ENCODE measurements at regions not wholly inside any gene's neighbourhood (a gene's known extent, or its start where the extent isn't known, plus 50 kb on each side); places are given as distances from the start of the nearest gene placed in this dataset.

- no peak overlapping the region for H3K27ac Mint-ChIP-seq
- no peak overlapping the region for H3K4me3 Mint-ChIP-seq (ENCODE audit: low read depth)
- no peaks in the 10 kb centered on the region for H3K9me3 Mint-ChIP-seq
- no peaks in the 10 kb centered on the region for H3K27me3 Mint-ChIP-seq (ENCODE audit: low read depth)
- DNase-seq (ENCODE audit: low spot score) = no peak
- intact Hi-C loops (cut with micrococcal nuclease) = no loop called here
- no peaks in the 10 kb centered on the region for H3K36me3 Mint-ChIP-seq (ENCODE audit: low read depth)
- H3K4me1 Mint-ChIP-seq (ENCODE audit: low read depth) = no peaks in the 10 kb centered on the region
Observed at GRCh38 chrY:7769790-7770375, 858.3 kb upstream of the AMELY start.

- Mint-ChIP-seq H3K4me3 (ENCODE audit: low read depth) (no peak overlapping the region), H3K4me1 (ENCODE audit: low read depth) (no peaks in the 10 kb centered on the region), H3K36me3 (ENCODE audit: low read depth) (no peaks in the 10 kb centered on the region), H3K27ac (no peak overlapping the region), H3K27me3 (ENCODE audit: low read depth) (no peaks in the 10 kb centered on the region), H3K9me3 (no peaks in the 10 kb centered on the region)
- intact Hi-C loops (cut with micrococcal nuclease) = no loop called here
- DNase-seq (ENCODE audit: low spot score) = no peak
Observed at GRCh38 chrY:7768901-7769300, 857.3 kb upstream of the AMELY start.

GRCh38 chrY:7753711-7754110, 842.2 kb upstream of the AMELY start:
- Mint-ChIP-seq H3K27me3 (ENCODE audit: low read depth) (no peaks in the 10 kb centered on the region), H3K27ac (no peak overlapping the region)
- DNase-seq (ENCODE audit: low spot score) = no peak

GRCh38 chrY:7746781-7747180, 835.2 kb upstream of the AMELY start:
- Mint-ChIP-seq H3K36me3 (ENCODE audit: low read depth) (no peaks in the 10 kb centered on the region), H3K27me3 (ENCODE audit: low read depth) (peaks cover 3% of the 10 kb centered on the region), H3K4me3 (ENCODE audit: low read depth) (no peak overlapping the region), H3K27ac (no peak overlapping the region), H3K4me1 (ENCODE audit: low read depth) (no peaks in the 10 kb centered on the region), H3K9me3 (no peaks in the 10 kb centered on the region)
- no peak for DNase-seq (ENCODE audit: low spot score)
- intact Hi-C loops (cut with micrococcal nuclease) = no loop called here

More at GRCh38 chrY:7753711-7754110, 842.2 kb upstream of the AMELY start:
- Mint-ChIP-seq H3K9me3 (no peaks in the 10 kb centered on the region), H3K4me1 (ENCODE audit: low read depth) (no peaks in the 10 kb centered on the region), H3K4me3 (ENCODE audit: low read depth) (no peak overlapping the region), H3K36me3 (ENCODE audit: low read depth) (no peaks in the 10 kb centered on the region)
- intact Hi-C loops (cut with micrococcal nuclease) = no loop called here

GRCh38 chrY:7745581-7745901, 834.0 kb upstream of the AMELY start:
- H3K27ac Mint-ChIP-seq = no peak overlapping the region
- H3K4me1 Mint-ChIP-seq (ENCODE audit: low read depth) = no peaks in the 10 kb centered on the region
- H3K4me3 Mint-ChIP-seq (ENCODE audit: low read depth) = no peak overlapping the region
- H3K9me3 Mint-ChIP-seq = no peaks in the 10 kb centered on the region
- no peak for DNase-seq (ENCODE audit: low spot score)
- intact Hi-C loops (cut with micrococcal nuclease) = no loop called here
- no peaks in the 10 kb centered on the region for H3K36me3 Mint-ChIP-seq (ENCODE audit: low read depth)
- peaks cover 3% of the 10 kb centered on the region for H3K27me3 Mint-ChIP-seq (ENCODE audit: low read depth)

GRCh38 chrY:7744691-7745580, 833.4 kb upstream of the AMELY start:
- H3K9me3 Mint-ChIP-seq = no peaks in the 10 kb centered on the region
- no peaks in the 10 kb centered on the region for H3K4me1 Mint-ChIP-seq (ENCODE audit: low read depth)
- no peak overlapping the region for H3K27ac Mint-ChIP-seq
- intact Hi-C loops (cut with micrococcal nuclease) = no loop called here
- H3K27me3 Mint-ChIP-seq (ENCODE audit: low read depth) = peaks cover 3% of the 10 kb centered on the region
- H3K4me3 Mint-ChIP-seq (ENCODE audit: low read depth) = no peak overlapping the region
- DNase-seq (ENCODE audit: low spot score) = no peak
- no peaks in the 10 kb centered on the region for H3K36me3 Mint-ChIP-seq (ENCODE audit: low read depth)

- no peak for DNase-seq (ENCODE audit: low spot score)
- Mint-ChIP-seq H3K4me1 (ENCODE audit: low read depth) (no peaks in the 10 kb centered on the region), H3K9me3 (no peaks in the 10 kb centered on the region), H3K36me3 (ENCODE audit: low read depth) (no peaks in the 10 kb centered on the region), H3K27ac (no peak overlapping the region), H3K4me3 (ENCODE audit: low read depth) (no peak overlapping the region), H3K27me3 (ENCODE audit: low read depth) (no peaks in the 10 kb centered on the region)
- intact Hi-C loops (cut with micrococcal nuclease) = no loop called here
Observed at GRCh38 chrY:7736847-7737365, 825.4 kb upstream of the AMELY start.

- intact Hi-C loops (cut with micrococcal nuclease) = no loop called here
- Mint-ChIP-seq H3K36me3 (ENCODE audit: low read depth) (no peaks in the 10 kb centered on the region), H3K9me3 (no peaks in the 10 kb centered on the region), H3K4me1 (ENCODE audit: low read depth) (no peaks in the 10 kb centered on the region), H3K4me3 (ENCODE audit: low read depth) (no peak overlapping the region), H3K27ac (no peak overlapping the region), H3K27me3 (ENCODE audit: low read depth) (no peaks in the 10 kb centered on the region)
- DNase-seq (ENCODE audit: low spot score) = no peak
Observed at GRCh38 chrY:7731651-7732050, 820.1 kb upstream of the AMELY start.

GRCh38 chrY:7730664-7731063, 819.1 kb upstream of the AMELY start:
- intact Hi-C loops (cut with micrococcal nuclease) = no loop called here
- H3K27ac Mint-ChIP-seq = no peak overlapping the region
- H3K4me1 Mint-ChIP-seq (ENCODE audit: low read depth) = no peaks in the 10 kb centered on the region
- H3K27me3 Mint-ChIP-seq (ENCODE audit: low read depth) = no peaks in the 10 kb centered on the region
- H3K36me3 Mint-ChIP-seq (ENCODE audit: low read depth) = no peaks in the 10 kb centered on the region
- DNase-seq (ENCODE audit: low spot score) = no peak
- H3K4me3 Mint-ChIP-seq (ENCODE audit: low read depth) = no peak overlapping the region
- H3K9me3 Mint-ChIP-seq = no peaks in the 10 kb centered on the region

GRCh38 chrY:7730071-7730470, 818.5 kb upstream of the AMELY start:
- Mint-ChIP-seq H3K27me3 (ENCODE audit: low read depth) (no peaks in the 10 kb centered on the region), H3K4me1 (ENCODE audit: low read depth) (no peaks in the 10 kb centered on the region), H3K9me3 (no peaks in the 10 kb centered on the region), H3K4me3 (ENCODE audit: low read depth) (no peak overlapping the region), H3K36me3 (ENCODE audit: low read depth) (no peaks in the 10 kb centered on the region), H3K27ac (no peak overlapping the region)
- intact Hi-C loops (cut with micrococcal nuclease) = no loop called here
- DNase-seq (ENCODE audit: low spot score) = no peak

GRCh38 chrY:7729318-7730011, 817.9 kb upstream of the AMELY start:
- H3K9me3 Mint-ChIP-seq = no peaks in the 10 kb centered on the region
- no peak overlapping the region for H3K4me3 Mint-ChIP-seq (ENCODE audit: low read depth)
- H3K27me3 Mint-ChIP-seq (ENCODE audit: low read depth) = no peaks in the 10 kb centered on the region
- no peaks in the 10 kb centered on the region for H3K4me1 Mint-ChIP-seq (ENCODE audit: low read depth)
- intact Hi-C loops (cut with micrococcal nuclease) = no loop called here
- H3K27ac Mint-ChIP-seq = no peak overlapping the region
- H3K36me3 Mint-ChIP-seq (ENCODE audit: low read depth) = no peaks in the 10 kb centered on the region
- DNase-seq (ENCODE audit: low spot score) = no peak

- H3K4me1 Mint-ChIP-seq (ENCODE audit: low read depth) = no peaks in the 10 kb centered on the region
Observed at GRCh38 chrY:7728935-7729317, 817.4 kb upstream of the AMELY start.

More at GRCh38 chrY:7728935-7729317, 817.4 kb upstream of the AMELY start:
- Mint-ChIP-seq H3K27ac (no peak overlapping the region), H3K27me3 (ENCODE audit: low read depth) (no peaks in the 10 kb centered on the region), H3K4me3 (ENCODE audit: low read depth) (no peak overlapping the region), H3K36me3 (ENCODE audit: low read depth) (no peaks in the 10 kb centered on the region), H3K9me3 (no peaks in the 10 kb centered on the region)
- DNase-seq (ENCODE audit: low spot score) = no peak
- intact Hi-C loops (cut with micrococcal nuclease) = no loop called here

Data from activated T-helper 2 cell treated with anti-CD3 and anti-CD28 coated beads, Interferon-gamma antibody, Interleukin-2, Interleukin-4, amounts not matched to agents 10 μg/mL and 5 μg/mL and 100 μg/mL, durations not matched to agents 14 hours and 24 hours and 36 hours (primary cell).